HT1080 (cell line): ENCODE measurements at regions not wholly inside any gene's neighbourhood (a gene's known extent, or its start where the extent isn't known, plus 50 kb on each side); places are given as distances from the start of the nearest gene placed in this dataset. TPM values are rescaled to one million over a fixed set of nuclear protein-coding genes. Genes with fewer than 3 reads are reported as not detected.

Experiments
- DNase-seq: peaks from one replicate; pipeline ENCODE4 v3.0.0-alpha.2; 2015; ENCODE audit warnings: low read depth
- small RNA-seq: library from RNA; depleted of rRNA; stranded (forward); fragments of <200 nt; gene quantifications from one replicate; pipeline ENCODE3, GENCODE V24; 2014

- DNase-seq: no peak
Observed at GRCh38 chr14:28656704-28657255, 109.8 kb upstream of the FOXG1 start.

GRCh38 chr14:28661171-28661772 lies 105.3 kb upstream of the FOXG1 start:
- DNase-seq: peak; percentile 91

GRCh38 chr14:28666961-28667360 lies 99.6 kb upstream of the FOXG1 start:
- no peak for DNase-seq

- peak; percentile 82 for DNase-seq
Observed at GRCh38 chr14:28671425-28671824, 95.2 kb upstream of the FOXG1 start.

GRCh38 chr14:28673056-28673455 lies 93.5 kb upstream of the FOXG1 start:
- peak; percentile 37 for DNase-seq

- DNase-seq: peak; percentile 92
Observed at GRCh38 chr14:28676479-28676878, 90.1 kb upstream of the FOXG1 start.

GRCh38 chr14:28677381-28677780 lies 89.2 kb upstream of the FOXG1 start:
- no peak for DNase-seq

GRCh38 chr14:28678887-28679286 lies 87.7 kb upstream of the FOXG1 start:
- DNase-seq: no peak

GRCh38 chr14:28681681-28682080 lies 84.9 kb upstream of the FOXG1 start:
- DNase-seq: no peak

GRCh38 chr14:28690029-28690692 lies 76.4 kb upstream of the FOXG1 start:
- no peak for DNase-seq

- no peak for DNase-seq
Observed at GRCh38 chr14:28695109-28695508, 71.5 kb upstream of the FOXG1 start.

- DNase-seq: no peak
Observed at GRCh38 chr14:28701733-28702132, 64.9 kb upstream of the FOXG1 start.

- DNase-seq: no peak
Observed at GRCh38 chr14:28703482-28703881, 63.1 kb upstream of the FOXG1 start.

- DNase-seq: peak; percentile 72
Observed at GRCh38 chr14:28704153-28704552, 62.4 kb upstream of the FOXG1 start.

- peak; percentile 87 for DNase-seq
Observed at GRCh38 chr14:28707814-28708213, 58.8 kb upstream of the FOXG1 start.

- no peak for DNase-seq
Observed at GRCh38 chr14:28709571-28710305, 56.8 kb upstream of the FOXG1 start.

Small RNA genes lying in the stretch of these regions (small RNA-seq; reads per million reads assigned to genes)
- gene EIF4A1P12 (not detected), gene MIR3171 (not detected), gene MIR4307 (not detected)
